CD14-positive monocyte (primary cell): ENCODE measurements at regions not wholly inside any gene's neighbourhood (a gene's known extent, or its start where the extent isn't known, plus 50 kb on each side); places are given as distances from the start of the nearest gene placed in this dataset.

Source experiments
- DNase-seq, 3 donors: peaks; one replicate each; pipeline ENCODE4 v3.0.0-alpha.2; 2011 to 2022
- H2AFZ ChIP-seq: 2 replicates; pipeline ENCODE4 v1.6.0; 2012; ENCODE audit warnings: mild to moderate bottlenecking, low read depth, low read length, inconsistent platforms; ENCODE audit not compliant: insufficient read depth, poor library complexity, severe bottlenecking
- H3K27ac ChIP-seq, 2 donors: 1 replicate in 1 of 2; 2 replicates in 1 of 2; pipeline ENCODE4 v1.5.1; 2012 to 2013; ENCODE audit warnings: low read length in 2 of 2, control low read depth in 1 of 2, inconsistent platforms in 1 of 2, low read depth in 1 of 2, mild to moderate bottlenecking in 1 of 2
- H3K27me3 ChIP-seq, 2 donors: one replicate each; pipeline versions ENCODE4 v1.6.0 to v1.6.1; 2011 to 2013; ENCODE audit warnings: low read length in 2 of 2; ENCODE audit not compliant: control insufficient read depth in 2 of 2, insufficient read depth in 2 of 2
- H3K36me3 ChIP-seq, 2 donors: replicated peaks in 1 of 2; 1 replicate in 1 of 2; 2 replicates in 1 of 2; pipeline versions ENCODE4 v1.5.1 to v1.6.1; 2012 to 2013; ENCODE audit warnings: low read length in 2 of 2, control low read depth in 1 of 2, inconsistent platforms in 1 of 2, mild to moderate bottlenecking in 1 of 2; ENCODE audit not compliant: insufficient read depth in 2 of 2, control insufficient read depth in 1 of 2
- H3K4me1 ChIP-seq, 2 donors: 1 replicate in 1 of 2; 2 replicates in 1 of 2; pipeline versions ENCODE4 v1.5.1 to v1.6.1; 2012 to 2013; ENCODE audit warnings: low read length in 2 of 2, control low read depth in 1 of 2, inconsistent platforms in 1 of 2, mild to moderate bottlenecking in 1 of 2, moderate library complexity in 1 of 2; ENCODE audit not compliant: insufficient read depth in 2 of 2, control insufficient read depth in 1 of 2
- H3K4me2 ChIP-seq: replicated peaks from 2 replicates; pipeline ENCODE3; 2012; ENCODE audit warnings: low read length, moderate library complexity, mild to moderate bottlenecking; ENCODE audit not compliant: poor library complexity, severe bottlenecking; ENCODE audit errors: extremely low read depth
- H3K4me3 ChIP-seq, 3 experiments: fragments of 200-600 bp in 1 of 3; sonication (generic) in 1 of 3; replicated peaks in 1 of 3; 1 replicate in 2 of 3; 2 replicates in 1 of 3; pipeline ENCODE4 v1.5.1; 2011 to 2013; ENCODE audit warnings: low read length in 3 of 3, mild to moderate bottlenecking in 3 of 3, control low read depth in 2 of 3, low read depth in 2 of 3, inconsistent platforms in 1 of 3, moderate library complexity in 1 of 3
- H3K79me2 ChIP-seq: 2 replicates; pipeline ENCODE4 v1.6.0; 2012; ENCODE audit warnings: mild to moderate bottlenecking, control low read depth, inconsistent platforms, low read length, moderate library complexity; ENCODE audit not compliant: insufficient read depth
- H3K9ac ChIP-seq: 2 replicates; pipeline ENCODE4 v1.6.0; 2017; ENCODE audit warnings: low read length, mild to moderate bottlenecking; ENCODE audit not compliant: insufficient read depth, poor library complexity, severe bottlenecking
- H3K9me3 ChIP-seq, 2 donors: replicated peaks in 1 of 2; 1 replicate in 1 of 2; 2 replicates in 1 of 2; pipeline versions ENCODE4 v1.5.1 to v1.6.1; 2012 to 2013; ENCODE audit warnings: low read length in 2 of 2, control low read depth in 1 of 2; ENCODE audit not compliant: control insufficient read depth in 1 of 2, insufficient read depth in 1 of 2
- H4K20me1 ChIP-seq: 2 replicates; pipeline ENCODE4 v1.6.0; 2012; ENCODE audit warnings: mild to moderate bottlenecking, low read length, control low read depth, moderate library complexity; ENCODE audit not compliant: insufficient read depth
- H3K27ac Mint-ChIP-seq, 7 donors: one replicate each; pipeline ENCODE4 v1.8.0; 2020; ENCODE audit warnings: mild to moderate bottlenecking in 7 of 7, mixed read lengths in 7 of 7, moderate library complexity in 6 of 7, inconsistent platforms in 2 of 7
- H3K27me3 Mint-ChIP-seq, 3 donors: one replicate each; pipeline ENCODE4 v1.8.0; 2021 to 2022; ENCODE audit warnings: low read depth in 3 of 3, mild to moderate bottlenecking in 3 of 3, mixed read lengths in 3 of 3, moderate library complexity in 3 of 3, inconsistent platforms in 1 of 3
- H3K36me3 Mint-ChIP-seq, 2 donors: one replicate each; pipeline ENCODE4 v1.8.0; 2020; ENCODE audit warnings: mixed read lengths in 2 of 2, inconsistent platforms in 1 of 2, mild to moderate bottlenecking in 1 of 2
- H3K4me1 Mint-ChIP-seq: one replicate; pipeline ENCODE4 v1.8.0; 2020; ENCODE audit warnings: mild to moderate bottlenecking, mixed read lengths
- H3K4me3 Mint-ChIP-seq, 2 donors: one replicate each; pipeline ENCODE4 v1.8.0; 2020; ENCODE audit warnings: mild to moderate bottlenecking in 2 of 2, mixed read lengths in 2 of 2, moderate library complexity in 1 of 2
- H3K9me3 Mint-ChIP-seq, 7 donors: one replicate each; pipeline ENCODE4 v1.8.0; 2020 to 2022; ENCODE audit warnings: mixed read lengths in 7 of 7, mild to moderate bottlenecking in 6 of 7, moderate library complexity in 6 of 7, inconsistent platforms in 2 of 7
- WGBS: methylation state at CpG from one replicate; pipeline ENCODE4 v1.1.5; 2013; ENCODE audit warnings: missing lambda C conversion rate; ENCODE audit not compliant: insufficient coverage; 5-methylcytosine and 5-hydroxymethylcytosine counted together
- intact Hi-C, 2 donors: fragments of 100-400 bp; cut with micrococcal nuclease; formaldehyde crosslinking; loops; one replicate each; pipeline versions ENCODE4 v1.15.0 to v1.15.1; 2023
- TF ChIP-seq, protein P1 (sequence below): fragments of 200-600 bp; IDR thresholded peaks from one replicate; pipeline ENCODE4 v1.8.0; 2022; ENCODE audit warnings: antibody characterized with exemption, mild to moderate bottlenecking

DNA sequence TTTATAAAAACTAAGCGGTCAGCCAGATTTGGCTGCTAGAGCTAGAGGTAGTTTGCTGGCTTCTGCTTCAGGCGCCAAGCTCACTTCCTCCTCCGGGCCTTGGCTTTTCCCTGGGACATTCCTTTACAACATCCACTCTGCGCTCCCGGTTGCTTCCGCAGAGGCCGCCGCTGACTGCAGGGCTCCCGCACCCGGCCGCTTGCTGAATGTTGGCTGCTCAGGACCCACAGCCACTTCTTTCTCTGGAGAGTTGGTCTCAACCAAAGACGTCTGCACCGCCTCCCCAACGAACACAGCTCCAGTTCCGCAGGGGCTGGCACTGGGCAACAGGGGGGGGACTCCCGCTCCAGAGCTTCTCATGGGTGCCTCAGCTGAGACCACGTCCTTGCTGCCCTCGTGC, 282.8 kb downstream of the TFAP2C start:
- H3K4me3 ChIP-seq, result no peak overlapping the region
- intact Hi-C loops, result no loop called here
- H3K79me2 ChIP-seq, result no peaks in the 10 kb centered on the region
- H3K36me3 ChIP-seq, result no peaks in the 10 kb centered on the region
- no peaks in the 10 kb centered on the region for H3K9me3 ChIP-seq
- Mint-ChIP-seq H3K4me1 (no peaks in the 10 kb centered on the region), H3K9me3 (peaks cover 0 to 3% (median 0%) of the 10 kb centered on the region in 7 donors), H3K27me3 (peaks cover under 1 to 10% (median 4%) of the 10 kb centered on the region in 3 donors), H3K36me3 (no peaks in the 10 kb centered on the region), H3K4me3 (no peak overlapping the region), H3K27ac (no peak overlapping the region)
- WGBS, result 80% methylated on average over 18 of the region's 18 CpGs
- H3K4me1 ChIP-seq, result no peaks in the 10 kb centered on the region
- no peak overlapping the region for H3K9ac ChIP-seq
- no peaks in the 10 kb centered on the region for H3K27me3 ChIP-seq
- DNase-seq, result no peak
- H3K27ac ChIP-seq, result no peak overlapping the region
- TF ChIP-seq, protein P1, sequence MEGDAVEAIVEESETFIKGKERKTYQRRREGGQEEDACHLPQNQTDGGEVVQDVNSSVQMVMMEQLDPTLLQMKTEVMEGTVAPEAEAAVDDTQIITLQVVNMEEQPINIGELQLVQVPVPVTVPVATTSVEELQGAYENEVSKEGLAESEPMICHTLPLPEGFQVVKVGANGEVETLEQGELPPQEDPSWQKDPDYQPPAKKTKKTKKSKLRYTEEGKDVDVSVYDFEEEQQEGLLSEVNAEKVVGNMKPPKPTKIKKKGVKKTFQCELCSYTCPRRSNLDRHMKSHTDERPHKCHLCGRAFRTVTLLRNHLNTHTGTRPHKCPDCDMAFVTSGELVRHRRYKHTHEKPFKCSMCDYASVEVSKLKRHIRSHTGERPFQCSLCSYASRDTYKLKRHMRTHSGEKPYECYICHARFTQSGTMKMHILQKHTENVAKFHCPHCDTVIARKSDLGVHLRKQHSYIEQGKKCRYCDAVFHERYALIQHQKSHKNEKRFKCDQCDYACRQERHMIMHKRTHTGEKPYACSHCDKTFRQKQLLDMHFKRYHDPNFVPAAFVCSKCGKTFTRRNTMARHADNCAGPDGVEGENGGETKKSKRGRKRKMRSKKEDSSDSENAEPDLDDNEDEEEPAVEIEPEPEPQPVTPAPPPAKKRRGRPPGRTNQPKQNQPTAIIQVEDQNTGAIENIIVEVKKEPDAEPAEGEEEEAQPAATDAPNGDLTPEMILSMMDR, result no peak
- H2AFZ ChIP-seq, result no peak overlapping the region
- no peaks in the 10 kb centered on the region for H4K20me1 ChIP-seq
- no peak overlapping the region for H3K4me2 ChIP-seq

DNA sequence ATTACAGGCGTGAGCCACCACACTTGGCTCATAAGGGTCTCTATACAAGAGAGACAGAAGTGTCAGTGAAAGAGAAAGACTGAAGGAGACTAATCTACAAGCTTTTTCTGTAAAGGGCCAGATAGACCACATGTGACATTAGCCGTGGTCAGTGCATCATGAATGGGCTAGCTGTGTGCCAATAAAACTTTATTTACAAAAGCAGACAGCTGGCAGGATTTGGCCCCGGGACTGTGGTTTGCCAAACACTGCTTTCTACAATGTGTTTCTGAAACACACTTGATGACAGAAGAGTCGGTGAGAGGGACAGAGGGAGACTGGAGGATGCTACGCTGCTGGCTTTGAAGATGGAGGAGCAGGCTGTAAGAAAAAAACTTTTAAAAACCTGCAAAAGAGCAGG, 285.4 kb downstream of the TFAP2C start:
- no peaks in the 10 kb centered on the region for H3K36me3 ChIP-seq
- Mint-ChIP-seq H3K36me3 (no peaks in the 10 kb centered on the region), H3K27me3 (peaks cover 4 to 8% (median 5%) of the 10 kb centered on the region in 3 donors), H3K4me1 (no peaks in the 10 kb centered on the region), H3K4me3 (no peak overlapping the region), H3K9me3 (peaks cover 0 to 2% (median 0%) of the 10 kb centered on the region in 7 donors), H3K27ac (no peak overlapping the region)
- H3K4me2 ChIP-seq, result no peak overlapping the region
- H3K79me2 ChIP-seq, result no peaks in the 10 kb centered on the region
- DNase-seq, result no peak
- no peaks in the 10 kb centered on the region for H4K20me1 ChIP-seq
- no peaks in the 10 kb centered on the region for H3K4me1 ChIP-seq
- WGBS, result 85% methylated on average over 2 of the region's 5 CpGs
- no peaks in the 10 kb centered on the region for H3K27me3 ChIP-seq
- TF ChIP-seq, protein P1, result no peak
- H2AFZ ChIP-seq, result no peak overlapping the region
- no peak overlapping the region for H3K27ac ChIP-seq
- H3K4me3 ChIP-seq, result no peak overlapping the region
- H3K9me3 ChIP-seq, result no peaks in the 10 kb centered on the region
- intact Hi-C loops, result no loop called here
- H3K9ac ChIP-seq, result no peak overlapping the region
